Right lobe of liver (tissue), 6 donors: ENCODE measurements at regions not wholly inside any gene's neighbourhood (a gene's known extent, or its start where the extent isn't known, plus 50 kb on each side); places are given as distances from the start of the nearest gene placed in this dataset.

Experiments used
- ATAC-seq, 4 donors: fragments of 200-7000 bp; cut with Tn5 transposase; one replicate each; pipeline ENCODE4 v1.9.1; 2020; ENCODE audit warnings: mild to moderate bottlenecking in 4 of 4, moderate library complexity in 4 of 4
- DNase-seq, 3 donors: peaks; one replicate each; pipeline ENCODE4 v3.0.0-alpha.2; 2020
- H3K27ac ChIP-seq, 3 donors: fragments of 200-600 bp; one replicate each; pipeline ENCODE4 v1.8.0; 2022
- H3K27me3 ChIP-seq, 2 donors: fragments of 200-600 bp; one replicate each; pipeline ENCODE4 v1.8.0; 2022
- H3K36me3 ChIP-seq, 4 donors: fragments of 200-600 bp; sonication (generic) in 1 of 4; one replicate each; pipeline versions ENCODE4 v1.5.1 to v1.8.0; 2017 to 2022; ENCODE audit warnings: control low read depth in 1 of 4
- H3K4me1 ChIP-seq, 4 donors: fragments of 200-600 bp; sonication (generic) in 1 of 4; one replicate each; pipeline versions ENCODE4 v1.5.1 to v1.8.0; 2017 to 2022; ENCODE audit warnings: control low read depth in 1 of 4
- H3K4me3 ChIP-seq, 3 donors: fragments of 200-600 bp; one replicate each; pipeline ENCODE4 v1.8.0; 2022
- H3K9me3 ChIP-seq, 4 donors: fragments of 200-600 bp; sonication (generic) in 1 of 4; one replicate each; pipeline versions ENCODE4 v1.5.1 to v1.8.0; 2017 to 2022; ENCODE audit warnings: control low read depth in 1 of 4
- CTCF ChIP-seq, 4 donors: fragments of 200-600 bp in 3 of 4; fragments of 450-650 bp in 1 of 4; IDR thresholded peaks; one replicate each; pipeline versions ENCODE4 v1.5.1 to v1.8.0; 2016 to 2022; ENCODE audit warnings: antibody characterized with exemption in 4 of 4, mild to moderate bottlenecking in 2 of 4
- POLR2A ChIP-seq: fragments of 450-650 bp; IDR thresholded peaks from one replicate; pipeline ENCODE4 v1.6.1; 2017; ENCODE audit warnings: antibody characterized with exemption, mild to moderate bottlenecking
- WGBS: methylation state at CpG from one replicate; pipeline ENCODE4 v1.1.6; 2018; ENCODE audit warnings: low coverage, low lambda C conversion rate; ENCODE audit not compliant: insufficient coverage; ENCODE audit errors: missing lambda C conversion rate; 5-methylcytosine and 5-hydroxymethylcytosine counted together
- intact Hi-C, 2 donors: fragments of 100-400 bp; cut with DNase I; formaldehyde crosslinking; loops; one replicate each; pipeline versions ENCODE4 v1.11.2 to v1.14.1; 2022
- donor health status: DM: no; HTN: yes; CAD: no.
- donor health status: DM: no; HTN: no; CAD: no.
- donor health status: DM: no; HTN: no; CAD: no.
- donor health status: DM: no; HTN: yes; CAD: no.
- donor health status: DM: no; HTN: yes; CAD: no.

GRCh38 chr11:45525393-45525792 is 140.0 kb downstream of the CHST1 start:
- Histone ChIP-seq H3K27ac (no peak overlapping the region), H3K4me1 (peaks cover 0 to 9% (median 0%) of the 10 kb centered on the region in 4 donors), H3K9me3 (no peaks in the 10 kb centered on the region), H3K27me3 (no peaks in the 10 kb centered on the region), H3K36me3 (no peaks in the 10 kb centered on the region), H3K4me3 (no peak overlapping the region)
- WGBS, result 46% methylated on average over 2 of the region's 3 CpGs
- no peak for ATAC-seq
- TF ChIP-seq POLR2A (no peak), CTCF (IDR thresholded peaks at IDR 0.05) (no peak)
- DNase-seq, result no peak
- intact Hi-C loops, result no loop called here

- 68% methylated on average over 4 of the region's 5 CpGs for WGBS
- no peaks in the 10 kb centered on the region for H3K9me3 ChIP-seq
- intact Hi-C loops, result no loop called here
- no peak overlapping the region for H3K27ac ChIP-seq
- H3K27me3 ChIP-seq, result no peaks in the 10 kb centered on the region
- no peaks in the 10 kb centered on the region for H3K36me3 ChIP-seq
- ATAC-seq (no peak), DNase-seq (no peak)
- peaks cover 0 to 6% (median 0%) of the 10 kb centered on the region in 4 donors for H3K4me1 ChIP-seq
- TF ChIP-seq CTCF (IDR thresholded peaks at IDR 0.05) (no peak), POLR2A (no peak)
- no peak overlapping the region for H3K4me3 ChIP-seq
These were observed 141.7 kb downstream of the CHST1 start for GRCh38 chr11:45523760-45524159.

- no peak for TF ChIP-seq POLR2A
- no peak for TF ChIP-seq CTCF (IDR thresholded peaks at IDR 0.05)
- no peaks in the 10 kb centered on the region for H3K4me1 ChIP-seq
- no peaks in the 10 kb centered on the region for H3K27me3 ChIP-seq
- intact Hi-C loops, result no loop called here
- ATAC-seq (no peak), DNase-seq (no peak)
- no peaks in the 10 kb centered on the region for H3K36me3 ChIP-seq
- H3K9me3 ChIP-seq, result no peaks in the 10 kb centered on the region
- no peak overlapping the region for H3K27ac ChIP-seq
- H3K4me3 ChIP-seq, result no peak overlapping the region
- 68% methylated on average over 5 of the region's 5 CpGs for WGBS
These were observed 146.4 kb downstream of the CHST1 start for GRCh38 chr11:45518833-45519535.

DNA sequence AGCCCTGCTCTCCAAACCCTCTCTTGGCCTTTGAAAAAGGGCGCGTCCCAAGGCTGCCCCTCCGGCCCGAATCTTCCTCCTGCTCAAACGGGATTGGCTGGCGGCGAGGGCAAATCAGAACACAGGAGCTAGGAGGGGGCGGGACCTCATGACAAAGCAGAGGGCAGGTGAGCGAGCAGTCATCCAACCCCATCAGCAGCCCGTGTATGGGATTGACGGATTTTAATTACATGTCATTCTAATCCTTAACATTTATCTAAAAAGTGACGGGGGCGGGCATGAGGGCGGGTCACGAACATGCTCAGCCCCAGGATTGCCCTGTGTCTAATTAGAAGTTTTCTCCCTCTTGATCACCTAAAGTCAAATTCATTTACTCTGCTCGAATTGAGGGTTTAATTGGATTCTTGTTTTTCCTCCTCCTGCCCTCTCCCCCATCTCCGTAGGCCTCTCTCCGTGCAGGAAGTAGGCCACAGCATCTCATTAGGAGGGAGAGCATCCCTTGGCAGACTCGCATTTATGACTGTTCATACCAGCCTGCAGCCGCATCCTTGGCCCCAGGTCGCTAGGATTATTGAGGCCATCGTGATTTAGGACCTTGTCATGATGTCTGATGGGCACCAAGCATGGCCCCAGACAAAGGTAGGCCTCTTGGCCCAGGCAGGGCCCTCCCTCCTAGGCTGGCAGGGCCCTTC is 147.1 kb downstream of the CHST1 start:
- ATAC-seq (no peak), DNase-seq (no peak)
- no peaks in the 10 kb centered on the region for H3K36me3 ChIP-seq
- intact Hi-C loops, result no loop called here
- H3K27ac ChIP-seq, result no peak overlapping the region
- no peak overlapping the region for H3K4me3 ChIP-seq
- no peaks in the 10 kb centered on the region for H3K9me3 ChIP-seq
- H3K4me1 ChIP-seq, result no peaks in the 10 kb centered on the region
- TF ChIP-seq CTCF (IDR thresholded peaks at IDR 0.05) (no peak), POLR2A (no peak)
- no peaks in the 10 kb centered on the region for H3K27me3 ChIP-seq
- WGBS, result 76% methylated on average over 19 of the region's 22 CpGs
